ENCODE measurements at regions not wholly inside any gene's neighbourhood (a gene's known extent, or its start where the extent isn't known, plus 50 kb on each side); places are given as distances from the start of the nearest gene placed in this dataset.

GRCh38 chrX:53817548-53817947 is 131.0 kb upstream of the HUWE1 start:
- H3K4me3 ChIP-seq (ENCODE audit: control insufficient read depth, low read depth, low read length), result no peak overlapping the region
- DNase-seq (ENCODE audit: low read depth), result no peak
- TF ChIP-seq CTCF (IDR thresholded peaks at IDR 0.05; ENCODE audit: control insufficient read depth, insufficient read depth, low read depth, low read length, missing control alignments), result no peak

GRCh38 chrX:53813670-53814440 is 127.3 kb upstream of the HUWE1 start:
- no peak overlapping the region for H3K4me3 ChIP-seq (ENCODE audit: control insufficient read depth, low read depth, low read length)
- no peak for TF ChIP-seq CTCF (IDR thresholded peaks at IDR 0.05; ENCODE audit: control insufficient read depth, insufficient read depth, low read depth, low read length, missing control alignments)
- DNase-seq (ENCODE audit: low read depth), result no peak

- TF ChIP-seq CTCF (IDR thresholded peaks at IDR 0.05; ENCODE audit: control insufficient read depth, insufficient read depth, low read depth, low read length, missing control alignments), result no peak
- DNase-seq (ENCODE audit: low read depth), result no peak
- no peak overlapping the region for H3K4me3 ChIP-seq (ENCODE audit: control insufficient read depth, low read depth, low read length)
Measured at GRCh38 chrX:53798281-53798680, 111.8 kb upstream of the HUWE1 start.

GRCh38 chrX:53795576-53795975 is 109.1 kb upstream of the HUWE1 start:
- no peak for DNase-seq (ENCODE audit: low read depth)
- H3K4me3 ChIP-seq (ENCODE audit: control insufficient read depth, low read depth, low read length), result no peak overlapping the region
- no peak for TF ChIP-seq CTCF (IDR thresholded peaks at IDR 0.05; ENCODE audit: control insufficient read depth, insufficient read depth, low read depth, low read length, missing control alignments)

- TF ChIP-seq CTCF (IDR thresholded peaks at IDR 0.05; ENCODE audit: control insufficient read depth, insufficient read depth, low read depth, low read length, missing control alignments), result no peak
- no peak overlapping the region for H3K4me3 ChIP-seq (ENCODE audit: control insufficient read depth, low read depth, low read length)
Measured at GRCh38 chrX:53794181-53794580, 107.7 kb upstream of the HUWE1 start.

GRCh38 chrX:53768865-53769264 is 82.3 kb upstream of the HUWE1 start:
- TF ChIP-seq CTCF (IDR thresholded peaks at IDR 0.05; ENCODE audit: control insufficient read depth, insufficient read depth, low read depth, low read length, missing control alignments), result no peak
- H3K4me3 ChIP-seq (ENCODE audit: control insufficient read depth, low read depth, low read length), result no peak overlapping the region
- DNase-seq (ENCODE audit: low read depth), result no peak

More at GRCh38 chrX:53794181-53794580, 107.7 kb upstream of the HUWE1 start:
- no peak for DNase-seq (ENCODE audit: low read depth)

All from AG09309 (cell line).